ENCODE measurements at regions not wholly inside any gene's neighbourhood (a gene's known extent, or its start where the extent isn't known, plus 50 kb on each side); places are given as distances from the start of the nearest gene placed in this dataset.

DNA sequence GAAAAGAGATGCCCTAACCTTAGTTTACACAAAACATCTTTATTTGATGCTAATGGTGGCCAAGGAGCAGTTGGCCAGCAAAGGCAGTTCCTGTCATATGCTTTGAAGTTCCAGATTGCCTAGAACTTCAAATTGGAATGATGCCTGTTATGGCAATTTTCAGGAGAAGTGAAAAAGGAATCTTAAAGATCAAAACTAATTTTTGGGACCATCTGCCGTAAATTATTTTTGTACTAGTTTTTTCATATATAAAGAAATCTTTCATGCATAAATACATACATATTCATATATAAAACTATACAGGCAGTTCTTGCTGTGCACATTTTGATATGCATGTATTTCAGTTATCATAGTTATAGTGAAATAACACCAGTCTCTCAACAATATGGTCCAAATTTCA, 1185.6 kb upstream of the FAM98A start:
- TF ChIP-seq, protein P1, sequence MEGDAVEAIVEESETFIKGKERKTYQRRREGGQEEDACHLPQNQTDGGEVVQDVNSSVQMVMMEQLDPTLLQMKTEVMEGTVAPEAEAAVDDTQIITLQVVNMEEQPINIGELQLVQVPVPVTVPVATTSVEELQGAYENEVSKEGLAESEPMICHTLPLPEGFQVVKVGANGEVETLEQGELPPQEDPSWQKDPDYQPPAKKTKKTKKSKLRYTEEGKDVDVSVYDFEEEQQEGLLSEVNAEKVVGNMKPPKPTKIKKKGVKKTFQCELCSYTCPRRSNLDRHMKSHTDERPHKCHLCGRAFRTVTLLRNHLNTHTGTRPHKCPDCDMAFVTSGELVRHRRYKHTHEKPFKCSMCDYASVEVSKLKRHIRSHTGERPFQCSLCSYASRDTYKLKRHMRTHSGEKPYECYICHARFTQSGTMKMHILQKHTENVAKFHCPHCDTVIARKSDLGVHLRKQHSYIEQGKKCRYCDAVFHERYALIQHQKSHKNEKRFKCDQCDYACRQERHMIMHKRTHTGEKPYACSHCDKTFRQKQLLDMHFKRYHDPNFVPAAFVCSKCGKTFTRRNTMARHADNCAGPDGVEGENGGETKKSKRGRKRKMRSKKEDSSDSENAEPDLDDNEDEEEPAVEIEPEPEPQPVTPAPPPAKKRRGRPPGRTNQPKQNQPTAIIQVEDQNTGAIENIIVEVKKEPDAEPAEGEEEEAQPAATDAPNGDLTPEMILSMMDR (IDR thresholded peaks at IDR 0.05; ENCODE audit: insufficient read depth, low read depth, low read length) = no peak
- TF ChIP-seq EZH2 (IDR thresholded peaks at IDR 0.05; ENCODE audit: insufficient read depth, low read length) = no peak
